CD4-positive, alpha-beta T cell treated with Interleukin-12 subunit alpha and Interleukin-12 subunit beta, for 1 hour (primary cell): ENCODE measurements at regions not wholly inside any gene's neighbourhood (a gene's known extent, or its start where the extent isn't known, plus 50 kb on each side); places are given as distances from the start of the nearest gene placed in this dataset.
"Not testable (repeated sequence)": the region's sequence is repeated elsewhere in the genome, so short reads cannot be mapped to it uniquely, and the experiment has no call there.

Experiments
- DNase-seq: peaks from one replicate; pipeline ENCODE4 v3.0.0-alpha.2; 2020

DNA sequence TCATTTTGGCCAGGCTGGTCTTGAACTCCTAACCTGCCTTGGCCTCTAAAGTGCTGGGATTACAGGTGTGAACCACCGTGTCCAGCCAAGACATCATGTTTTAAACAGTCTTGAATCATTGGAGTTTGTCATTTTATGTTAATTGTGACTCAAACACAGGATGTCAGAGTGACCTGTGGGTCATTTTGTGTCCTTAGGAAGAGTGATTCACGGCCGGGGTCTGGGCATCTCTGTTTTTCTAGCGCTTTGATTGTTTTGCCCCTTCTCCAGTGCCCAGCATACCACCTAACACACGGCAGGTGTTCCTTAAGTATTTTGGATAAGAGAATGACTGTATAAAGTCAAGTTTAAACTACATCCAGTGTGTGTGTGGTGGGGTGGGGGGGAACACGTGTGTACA, 183.7 kb upstream of the KLF6 start:
- DNase-seq: no peak

DNA sequence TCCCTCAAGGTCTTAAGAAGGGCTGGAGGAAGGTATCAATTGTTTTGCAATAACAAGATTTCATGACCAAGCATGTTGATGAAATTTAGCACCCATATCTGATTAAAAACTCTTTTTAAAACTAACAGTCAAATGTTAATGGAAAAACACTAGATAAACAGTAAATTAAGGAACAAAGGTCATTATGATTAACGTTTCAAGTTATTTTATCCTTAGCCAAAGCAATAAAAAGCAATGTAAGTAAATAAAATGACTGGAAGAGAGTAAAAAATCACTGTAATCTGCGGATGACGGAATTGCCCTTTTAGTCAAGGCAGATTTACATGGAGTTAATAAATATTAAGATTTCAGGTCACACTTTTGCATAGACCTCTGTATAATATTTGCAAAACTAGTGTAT, 179.5 kb upstream of the KLF6 start:
- no peak for DNase-seq

DNA sequence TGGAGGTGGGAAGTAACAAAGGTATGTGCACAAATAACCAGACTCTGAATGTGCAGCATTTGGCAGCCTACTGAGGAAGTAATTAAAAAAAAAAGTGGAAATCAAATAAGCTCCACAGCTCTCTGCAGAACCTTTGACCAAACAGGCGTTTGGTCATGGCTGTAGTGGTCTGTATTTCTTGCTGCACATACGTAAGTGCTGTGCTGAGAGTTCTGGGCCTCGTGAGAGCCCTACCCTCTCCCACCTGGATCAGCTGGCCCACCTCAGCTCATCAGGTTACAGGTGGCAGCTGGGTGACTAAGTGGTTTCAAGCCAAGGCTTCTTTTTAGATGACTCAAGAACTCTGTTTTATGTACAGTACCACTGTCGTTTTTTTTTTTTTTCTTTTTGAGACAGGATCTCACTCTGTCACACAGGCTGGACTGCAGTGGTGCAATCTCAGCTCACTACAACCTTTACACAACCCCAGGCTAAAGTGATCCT, 178.2 kb upstream of the KLF6 start:
- DNase-seq: no peak

DNA sequence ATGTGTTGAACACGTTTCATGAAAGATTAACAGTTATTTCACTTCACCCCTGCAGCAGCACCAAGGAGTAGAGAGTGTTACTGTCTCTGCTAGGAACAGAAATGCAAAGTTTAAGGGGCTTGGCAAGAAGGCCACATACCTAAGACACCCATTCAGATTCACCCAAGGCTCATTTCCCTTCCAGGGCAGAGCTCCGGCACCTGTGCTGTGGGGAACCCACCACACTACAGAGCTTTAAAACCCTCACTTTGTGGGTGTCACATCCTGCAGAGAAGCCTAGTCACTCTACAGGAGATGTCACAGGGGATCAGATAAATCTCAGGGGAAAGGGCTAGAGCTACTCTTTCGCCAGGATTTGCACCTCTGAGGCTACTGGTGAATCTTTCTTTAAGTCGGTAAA, 176.1 kb upstream of the KLF6 start:
- peak; percentile 68 for DNase-seq

DNA sequence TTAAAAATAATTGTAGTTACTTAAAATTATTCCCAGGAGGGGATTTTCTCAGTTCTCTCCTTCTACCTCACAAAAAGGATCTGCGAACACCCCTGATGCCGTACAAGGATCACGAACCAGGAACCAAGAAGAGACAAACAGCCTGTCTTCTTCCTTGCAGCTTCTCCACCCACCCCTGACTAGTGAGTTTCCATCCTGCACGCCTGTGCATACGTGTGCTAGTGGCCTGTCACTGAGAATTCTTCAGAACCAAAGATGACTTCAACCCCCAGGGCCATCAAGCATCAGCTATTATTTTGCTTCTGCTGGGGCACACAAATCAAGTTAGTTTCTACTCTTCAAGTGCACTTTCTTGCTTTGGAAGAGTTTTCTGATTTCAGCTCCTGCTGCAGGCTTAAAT, 175.5 kb upstream of the KLF6 start:
- DNase-seq: no peak

DNA sequence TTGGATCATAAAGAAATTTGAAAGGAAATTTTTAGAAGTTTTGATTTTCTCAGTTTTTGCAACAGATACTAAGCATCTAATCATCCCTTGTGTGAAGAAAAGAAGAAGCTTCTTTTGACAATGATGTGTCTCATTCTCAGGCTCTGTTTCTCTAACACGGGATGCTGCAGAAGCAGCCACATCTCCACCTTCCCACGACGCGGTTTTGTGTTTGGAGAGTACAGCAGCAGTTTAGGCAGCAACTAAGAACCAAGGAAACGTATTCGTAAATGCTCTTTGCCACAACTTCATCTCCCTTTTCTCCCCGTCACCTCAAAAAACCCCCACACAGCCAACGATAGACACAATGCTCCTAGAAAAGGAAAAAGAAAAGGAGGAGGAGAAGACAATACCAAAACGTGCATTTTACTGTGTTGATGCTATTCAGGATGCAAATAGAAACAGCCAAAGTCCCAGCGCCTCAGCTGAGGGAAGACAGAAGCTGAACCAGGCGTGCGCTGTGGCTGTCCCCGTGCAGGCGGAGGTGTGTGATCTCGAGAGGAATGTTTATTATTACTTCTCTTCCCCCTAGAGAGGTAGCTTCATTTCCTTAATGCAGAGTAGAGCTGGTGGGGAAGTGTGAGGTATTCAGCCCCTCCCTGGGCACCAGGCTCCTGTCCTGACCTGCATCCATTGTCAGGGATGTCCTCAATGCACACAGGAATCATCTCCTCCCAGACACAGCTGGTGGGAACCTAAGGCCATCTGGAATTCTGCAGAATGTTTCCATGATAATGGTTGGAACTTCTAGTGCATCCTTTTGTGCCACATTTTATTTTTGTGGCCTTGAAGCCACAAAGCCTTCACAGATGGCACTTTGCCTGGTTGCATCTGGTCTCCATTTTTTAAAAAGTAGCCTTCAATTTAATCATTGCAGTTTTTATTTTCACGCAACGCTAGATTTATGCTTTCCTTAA, 174.6 kb upstream of the KLF6 start:
- DNase-seq: no peak

DNA sequence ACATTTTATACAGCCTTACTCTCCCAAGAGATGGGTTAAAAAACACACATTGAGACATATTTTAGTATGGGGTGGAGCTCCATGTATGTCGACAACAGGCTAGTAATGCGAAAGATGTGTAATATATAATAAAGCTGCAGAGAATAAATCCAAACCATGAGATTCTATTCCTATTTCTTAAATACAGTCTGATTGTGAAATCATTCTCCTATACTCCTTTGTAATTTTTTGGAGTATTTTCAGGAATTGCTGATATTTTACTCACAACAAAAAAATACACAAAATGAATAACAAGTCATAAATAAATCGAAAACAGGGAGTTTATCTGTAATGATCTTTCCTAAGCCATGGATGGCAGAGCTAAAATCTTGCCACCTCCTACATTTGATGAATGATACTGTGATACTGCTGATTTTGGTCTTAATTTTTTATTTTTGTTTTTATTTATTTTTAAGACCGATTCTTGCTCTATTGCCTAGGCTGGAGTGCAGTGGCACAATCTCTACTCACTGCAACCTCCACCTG, 173.5 kb upstream of the KLF6 start:
- DNase-seq: no peak

DNA sequence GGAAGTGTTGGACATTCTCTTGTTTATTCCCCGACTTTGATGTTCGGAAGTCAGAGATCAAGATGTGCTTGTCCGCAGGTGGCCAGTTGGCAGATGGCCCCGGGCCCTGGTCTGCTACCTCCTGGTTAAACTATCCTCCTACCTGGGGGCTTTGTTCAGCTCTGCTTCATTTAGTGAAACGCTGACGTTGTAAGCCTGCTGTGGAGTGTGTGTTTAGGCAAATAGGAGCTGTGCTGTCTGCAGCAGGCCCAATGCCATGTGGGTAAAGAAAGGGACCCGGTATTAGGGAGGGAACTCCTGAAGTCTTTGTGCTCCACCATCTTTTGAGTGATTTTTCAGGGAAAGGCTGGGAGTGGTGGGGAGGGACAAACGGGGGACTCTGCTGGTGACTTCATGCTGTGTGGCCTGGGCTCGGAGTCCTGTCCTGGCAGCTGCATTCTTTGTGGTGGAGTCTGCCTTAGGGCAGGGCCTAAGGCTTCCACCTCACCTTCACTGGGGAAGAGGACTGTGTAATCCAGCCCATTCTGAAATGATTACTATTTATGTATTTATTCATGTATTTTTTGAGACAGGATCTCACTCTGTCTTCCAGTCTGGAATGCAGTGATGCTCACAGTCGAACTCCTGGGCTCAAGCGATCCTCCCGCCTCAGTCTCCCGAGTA, 171.1 kb upstream of the KLF6 start:
- no peak for DNase-seq

DNA sequence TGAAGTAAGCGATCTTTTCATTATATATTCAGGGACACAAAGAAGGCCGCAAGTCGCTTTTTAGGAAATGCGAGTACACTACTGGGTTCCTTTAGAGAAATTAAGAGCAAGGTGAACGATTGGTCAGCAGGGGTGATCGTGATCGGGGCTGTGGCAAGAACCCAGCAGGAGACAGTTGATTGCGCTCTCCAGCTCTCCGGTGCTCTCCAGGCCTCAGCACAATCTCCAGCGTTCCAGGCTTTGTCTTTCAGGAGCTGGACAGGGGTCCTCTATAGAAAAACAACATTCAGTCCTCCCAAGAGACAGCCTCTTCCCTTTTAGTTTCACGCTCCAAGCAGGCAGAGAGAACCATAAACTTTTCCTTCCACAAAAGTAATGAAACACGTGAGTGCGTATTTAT, 170.5 kb upstream of the KLF6 start:
- no peak for DNase-seq

DNA sequence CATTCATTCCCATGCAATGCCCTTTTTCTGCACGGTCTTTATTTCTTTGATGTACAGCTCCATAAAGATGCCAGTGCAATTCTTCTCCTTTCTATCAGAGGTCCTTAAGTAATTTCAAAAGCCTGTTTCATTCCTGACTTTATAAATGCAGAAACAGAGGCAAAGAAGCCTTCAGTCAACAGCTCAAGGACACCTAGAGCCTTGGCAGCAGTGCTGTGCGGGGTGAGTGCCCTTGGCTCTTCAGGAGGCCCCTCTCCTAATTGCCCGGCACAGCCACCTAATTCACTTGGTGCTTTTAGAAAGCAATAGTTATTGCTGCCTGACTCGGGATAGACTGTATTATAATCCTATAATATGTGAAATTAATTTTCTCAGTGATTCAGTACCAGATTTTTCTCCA, 169.6 kb upstream of the KLF6 start:
- no peak for DNase-seq

DNA sequence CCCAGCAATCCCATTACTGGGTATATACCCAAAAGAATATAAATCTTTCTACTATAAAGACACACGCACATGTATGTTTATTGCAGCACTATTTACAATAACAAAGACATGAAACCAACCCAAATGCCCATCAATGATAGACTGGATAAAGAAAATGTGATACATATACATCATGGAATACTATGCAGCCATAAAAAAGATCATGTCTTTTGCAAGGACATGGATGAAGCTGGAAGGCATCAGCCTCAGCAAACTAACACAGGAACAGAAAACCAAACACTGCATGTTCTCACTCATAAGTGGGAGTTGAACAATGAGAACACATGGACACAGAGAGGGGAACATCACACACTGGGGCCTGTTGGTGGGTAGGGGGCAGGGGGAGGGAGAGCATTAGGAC, 169.0 kb upstream of the KLF6 start:
- DNase-seq: not testable (repeated sequence)

DNA sequence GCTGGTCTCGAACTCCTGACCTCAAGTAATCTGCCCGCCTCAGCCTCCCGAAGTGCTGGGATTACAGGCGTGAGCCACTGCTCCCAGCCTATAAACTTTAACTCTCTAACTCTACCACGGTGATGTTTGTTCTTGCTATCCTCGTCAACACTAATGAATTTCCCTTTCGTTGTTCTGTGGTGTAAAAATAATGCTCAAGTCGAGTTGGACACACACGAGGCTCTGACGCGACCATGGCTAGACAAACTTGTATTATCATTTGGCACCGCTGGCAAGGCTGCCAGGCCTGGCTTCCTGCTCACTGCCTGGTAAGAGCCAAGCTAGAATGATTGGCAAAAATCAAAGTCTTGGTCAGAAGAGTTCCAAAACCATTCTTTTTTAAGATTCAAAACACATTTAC, 167.0 kb upstream of the KLF6 start:
- no peak for DNase-seq

DNA sequence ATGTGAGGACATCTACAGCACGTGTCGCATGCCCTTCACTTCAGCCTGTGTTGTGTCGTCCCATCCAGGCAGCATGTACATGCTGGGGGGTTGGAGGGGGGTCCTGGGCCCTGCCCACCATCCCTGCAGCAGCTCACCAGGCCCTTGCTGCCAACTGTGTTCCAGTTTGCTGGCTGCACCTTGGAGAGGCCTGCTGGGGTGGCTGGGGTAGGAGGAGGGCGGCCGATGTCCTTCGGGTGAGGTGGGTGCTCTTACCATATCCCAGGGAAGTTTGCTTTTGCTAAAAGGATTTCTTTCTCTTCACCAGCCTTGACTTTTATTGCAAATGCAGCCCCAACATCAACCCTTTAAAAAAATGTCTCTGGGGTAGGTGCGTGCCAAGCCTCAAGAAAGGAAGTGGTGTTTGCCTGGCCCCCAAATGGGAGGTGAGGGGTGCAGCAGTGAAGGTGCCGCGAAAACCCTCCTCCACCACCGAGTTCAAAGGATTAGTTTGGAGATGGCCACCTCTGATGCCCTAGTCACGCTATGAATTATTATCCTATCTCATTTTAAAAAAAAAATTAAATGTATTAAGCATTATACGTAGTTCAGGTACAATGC, 165.8 kb upstream of the KLF6 start:
- peak; percentile 67 for DNase-seq

DNA sequence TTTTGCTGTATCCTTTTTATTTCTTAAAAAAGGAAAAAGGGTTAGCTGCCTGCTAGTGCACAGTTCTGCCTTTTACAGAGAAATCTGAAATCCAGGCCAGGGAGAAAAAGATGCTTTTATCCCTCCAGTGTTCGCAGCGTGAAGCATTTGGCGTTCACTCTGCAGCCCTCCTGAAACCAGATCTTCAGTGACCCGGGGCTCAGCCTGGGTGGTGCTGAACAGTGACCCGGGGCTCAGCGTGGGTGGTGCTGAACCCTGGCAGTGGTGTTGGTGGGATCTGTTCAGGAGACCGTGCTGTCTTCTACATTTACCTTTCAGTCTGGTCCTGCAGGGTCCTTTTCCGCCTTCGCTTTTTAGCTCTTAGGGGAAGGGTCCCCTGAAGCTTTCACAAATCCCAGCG, 164.7 kb upstream of the KLF6 start:
- DNase-seq: no peak

DNA sequence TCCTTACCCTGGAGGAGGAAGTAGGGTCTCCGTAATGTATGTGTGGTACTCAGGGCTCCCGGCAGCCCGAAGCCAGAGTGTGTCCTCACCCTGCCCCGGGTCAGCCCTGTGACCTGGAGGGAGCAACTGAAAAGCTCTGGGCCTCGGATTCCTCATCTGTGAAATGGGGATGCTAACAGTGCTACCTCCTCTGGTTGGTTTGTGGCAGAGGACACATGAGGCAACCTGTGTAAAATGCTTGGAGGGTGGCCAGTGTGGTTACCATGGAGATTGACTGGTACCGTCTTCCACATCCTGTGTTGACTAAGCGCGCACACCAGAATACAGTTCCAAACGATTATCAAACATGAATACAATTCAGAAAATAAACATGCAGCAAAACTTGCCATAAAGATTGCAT, 163.8 kb upstream of the KLF6 start:
- peak; percentile 91 for DNase-seq

DNA sequence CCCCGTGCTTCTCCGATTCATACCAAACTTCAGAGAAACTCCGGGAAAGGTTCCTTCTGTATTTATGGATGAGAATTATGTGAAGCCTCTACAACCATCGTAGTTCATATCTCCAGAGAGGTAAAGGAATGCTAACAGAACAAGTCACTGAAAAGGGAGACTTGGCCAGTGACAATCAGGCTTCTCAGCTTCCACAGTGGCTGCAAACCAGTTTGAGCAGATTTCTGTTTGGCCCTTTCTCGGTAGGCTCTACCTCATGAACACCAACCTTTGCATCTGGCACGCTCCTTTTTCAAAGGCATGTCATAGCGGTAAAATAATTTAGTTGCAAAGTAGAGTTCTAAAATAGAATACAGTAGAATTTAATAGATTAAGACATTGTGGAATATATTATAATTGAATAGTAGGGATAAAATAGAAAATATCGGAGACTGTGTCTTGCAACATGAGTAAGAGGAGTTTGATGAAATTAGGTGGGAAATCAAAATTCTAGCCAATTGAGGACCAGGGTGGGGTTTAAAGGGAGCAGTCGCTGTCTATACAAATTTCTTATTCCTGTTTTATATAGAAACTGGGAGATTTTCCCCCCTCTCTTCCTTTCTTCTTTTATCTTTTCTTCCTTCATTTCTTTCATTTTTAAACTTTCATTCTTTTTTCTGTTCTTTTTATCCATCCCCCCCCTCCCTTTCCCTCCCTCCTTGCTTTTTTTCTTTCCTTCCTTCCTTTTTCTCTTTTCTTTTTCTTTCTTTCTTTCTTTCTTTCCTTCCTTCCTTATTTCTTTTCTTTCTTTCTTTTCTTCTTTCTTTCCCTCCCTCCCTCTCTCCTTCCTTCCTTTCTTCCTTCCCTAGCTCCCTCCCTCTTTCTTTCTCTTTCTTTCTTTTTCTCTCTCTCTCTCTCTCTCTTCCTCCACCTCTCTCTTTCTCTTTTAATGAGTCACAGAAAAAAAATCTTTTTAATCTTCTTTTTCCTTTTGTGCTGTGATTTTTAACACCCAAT, 161.5 kb upstream of the KLF6 start:
- peak; percentile 27 for DNase-seq

DNA sequence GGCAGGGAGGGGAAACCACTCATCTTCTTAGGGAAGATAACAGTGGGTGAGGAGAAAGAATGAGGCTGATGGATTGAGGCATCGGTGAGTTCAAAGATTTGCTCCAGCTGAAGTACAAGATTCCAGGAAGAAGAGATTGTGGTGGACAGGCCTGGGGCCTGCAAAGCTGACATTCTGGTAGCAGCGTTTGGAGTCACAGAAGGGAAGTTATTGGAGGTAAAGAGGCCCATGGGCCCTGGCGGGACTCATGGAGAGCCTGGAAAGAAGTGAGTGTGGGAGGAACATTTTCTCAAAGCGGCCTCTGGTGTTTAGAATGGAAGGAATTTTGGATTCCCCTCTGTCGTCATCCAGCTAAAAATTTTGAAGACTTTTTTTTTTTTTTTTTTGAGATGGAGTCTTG, 160.0 kb upstream of the KLF6 start:
- no peak for DNase-seq

DNA sequence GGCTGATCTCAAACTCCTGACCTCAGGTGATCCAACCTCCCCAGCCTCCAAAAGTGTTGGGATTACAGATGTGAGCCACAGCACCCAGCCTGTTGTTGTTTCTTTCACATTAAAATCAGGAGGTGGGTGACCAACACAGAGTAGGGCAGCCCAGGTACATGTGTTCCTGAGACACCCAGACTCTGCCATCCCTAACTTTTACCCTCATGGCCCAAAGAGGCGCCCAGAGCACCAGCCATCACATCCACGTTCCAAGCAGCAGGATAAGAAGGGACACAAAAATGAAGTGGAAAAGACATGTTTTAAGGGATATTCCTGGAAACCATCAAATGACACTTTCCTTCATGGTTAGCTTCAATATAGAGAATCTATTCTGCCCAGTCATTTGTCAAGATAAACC, 159.6 kb upstream of the KLF6 start:
- no peak for DNase-seq

DNA sequence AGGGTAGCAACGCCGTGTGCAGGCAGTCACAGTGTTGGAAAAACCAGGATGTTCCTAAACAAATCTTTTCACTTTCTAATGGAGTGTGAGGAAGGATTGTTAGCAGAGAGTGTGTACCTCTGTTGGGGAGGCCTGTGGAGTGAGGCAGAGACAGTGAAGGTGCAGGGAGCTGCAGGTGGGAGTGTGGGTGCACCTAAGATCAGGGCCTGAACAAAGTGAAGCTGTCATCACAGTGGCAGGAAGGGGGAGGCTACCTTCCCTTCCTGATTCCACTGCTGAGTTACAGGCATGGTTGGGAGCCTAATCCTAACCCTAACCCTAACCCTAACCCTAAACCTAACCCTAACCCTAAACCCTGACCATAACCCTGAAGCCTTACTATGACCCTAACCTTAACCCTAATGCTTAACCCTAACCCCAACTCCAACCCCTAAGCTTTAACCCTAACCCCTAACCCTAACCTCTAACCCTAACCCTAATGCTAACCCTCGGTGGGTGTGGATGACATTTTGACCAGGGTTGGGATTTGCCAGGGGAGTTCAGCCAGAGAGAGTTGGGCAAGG, 158.8 kb upstream of the KLF6 start:
- DNase-seq: no peak

DNA sequence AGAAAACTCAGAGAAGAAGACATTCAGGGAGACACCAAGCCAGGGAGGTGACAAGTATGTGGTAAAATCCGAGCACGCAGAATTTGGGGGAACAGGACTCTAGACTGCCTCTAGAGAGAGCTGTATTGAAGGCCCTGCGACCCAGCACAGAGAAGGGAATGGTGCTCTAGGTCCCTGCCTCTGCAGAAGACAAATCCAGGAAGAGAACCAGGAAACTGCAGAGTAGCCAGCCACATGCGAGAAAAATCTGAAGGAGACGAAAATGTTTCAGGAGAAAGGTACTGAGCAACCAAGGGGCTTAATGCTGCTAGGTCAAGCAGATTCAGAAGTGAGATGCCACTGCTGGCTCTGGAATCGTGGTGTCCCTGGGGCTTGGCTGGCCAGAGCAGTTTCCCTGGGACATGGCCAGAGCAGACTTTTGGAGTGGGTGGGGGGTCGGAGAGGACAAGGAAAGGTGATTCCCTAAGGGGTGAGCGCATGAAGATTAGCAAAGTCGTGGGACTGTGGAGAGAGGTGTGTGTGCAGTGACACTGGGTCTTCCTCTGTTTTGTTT, 158.0 kb upstream of the KLF6 start:
- peak; percentile 28 for DNase-seq

DNA sequence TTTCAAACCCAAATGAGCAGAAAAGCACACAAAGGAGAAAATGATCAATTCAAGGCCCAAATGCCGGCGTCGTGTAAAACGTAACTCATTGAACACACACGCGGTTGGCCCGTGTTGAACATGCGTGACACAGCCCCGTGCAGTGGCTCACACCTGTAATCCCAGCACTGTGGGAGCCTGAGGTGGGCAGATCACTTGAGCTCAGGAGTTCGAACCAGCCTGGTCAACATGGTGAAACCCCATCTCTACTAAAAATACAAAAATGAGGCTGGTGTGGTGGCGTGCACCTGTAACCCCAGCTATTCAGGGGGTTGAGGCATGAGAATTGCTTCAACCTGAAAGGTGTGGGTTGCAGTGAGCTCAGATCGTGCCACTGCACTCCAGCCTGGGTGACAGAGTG, 156.7 kb upstream of the KLF6 start:
- DNase-seq: no peak
